SK-N-MC (cell line): ENCODE measurements at regions not wholly inside any gene's neighbourhood (a gene's known extent, or its start where the extent isn't known, plus 50 kb on each side); places are given as distances from the start of the nearest gene placed in this dataset.

Source experiments
- EZH2 ChIP-seq: fragments of 200-600 bp; sonication (generic); IDR thresholded peaks from one replicate; pipeline ENCODE4 v1.6.1; 2017; ENCODE audit warnings: antibody characterized with exemption
- POLR2AphosphoS5 ChIP-seq: IDR thresholded peaks from 2 replicates; pipeline ENCODE4 v1.6.1; 2012; ENCODE audit warnings: mild to moderate bottlenecking, low read depth, low read length, borderline replicate concordance

DNA sequence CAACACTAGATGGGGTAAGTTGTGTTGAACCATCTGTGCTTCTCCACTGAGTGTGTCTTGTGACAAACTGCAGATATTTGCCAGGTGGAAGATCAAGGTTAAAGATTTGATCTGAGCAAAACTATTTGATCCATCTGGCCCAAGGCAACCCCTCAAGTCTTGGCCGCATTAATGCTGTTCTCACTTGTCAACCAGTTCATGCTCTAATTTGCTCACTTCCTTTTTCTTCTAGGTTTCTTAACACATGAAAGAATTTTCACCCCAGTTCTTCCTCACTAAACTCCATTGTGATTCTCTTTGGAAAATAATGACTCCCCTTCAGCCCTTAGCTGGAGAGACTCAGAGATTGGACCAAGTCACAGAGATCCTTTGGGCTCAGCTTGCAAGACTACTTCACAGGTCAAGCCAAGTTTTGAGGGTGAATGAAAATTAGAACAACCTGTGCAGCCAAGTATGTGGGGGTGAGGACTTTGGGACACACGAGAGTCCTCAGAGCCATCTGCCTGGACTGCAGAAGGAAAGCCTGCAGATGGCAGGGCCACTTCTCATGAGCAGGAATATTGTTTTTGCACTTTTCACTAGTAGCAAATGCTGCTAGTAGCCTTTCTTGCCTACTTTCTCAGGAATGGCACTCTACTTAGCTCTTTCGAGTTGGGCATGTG, 166.5 kb downstream of the AXIN2 start:
- TF ChIP-seq POLR2AphosphoS5 (no peak), EZH2 (no peak)
